Retina (tissue), 1 donor: ENCODE measurements at regions not wholly inside any gene's neighbourhood (a gene's known extent, or its start where the extent isn't known, plus 50 kb on each side); places are given as distances from the start of the nearest gene placed in this dataset.
"Not testable (repeated sequence)": the region's sequence is repeated elsewhere in the genome, so short reads cannot be mapped to it uniquely, and the experiment has no call there.

Experiments used
- DNase-seq: peaks from one replicate; pipeline ENCODE4 v3.0.0-alpha.2; 2016

DNA sequence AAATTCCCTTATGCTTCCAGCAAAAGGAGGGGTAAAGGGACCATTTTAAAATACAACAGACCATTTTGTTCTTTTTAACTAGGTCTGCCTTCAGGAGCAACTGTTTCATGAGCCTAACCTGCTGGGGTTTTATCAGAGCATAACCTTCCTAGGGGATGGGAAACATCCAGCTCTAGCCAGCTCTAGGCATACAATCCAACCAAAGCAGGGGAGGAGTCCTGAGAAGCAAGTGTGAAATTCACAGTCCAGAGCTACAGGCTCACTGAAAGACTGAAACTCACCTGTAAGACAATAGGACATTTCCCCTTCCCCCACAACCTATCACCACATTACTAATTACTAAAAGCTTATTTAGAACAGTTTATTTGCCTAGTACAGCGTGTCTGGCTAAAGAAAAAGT lies 1296.6 kb upstream of the DDX18 start:
- no peak for DNase-seq

DNA sequence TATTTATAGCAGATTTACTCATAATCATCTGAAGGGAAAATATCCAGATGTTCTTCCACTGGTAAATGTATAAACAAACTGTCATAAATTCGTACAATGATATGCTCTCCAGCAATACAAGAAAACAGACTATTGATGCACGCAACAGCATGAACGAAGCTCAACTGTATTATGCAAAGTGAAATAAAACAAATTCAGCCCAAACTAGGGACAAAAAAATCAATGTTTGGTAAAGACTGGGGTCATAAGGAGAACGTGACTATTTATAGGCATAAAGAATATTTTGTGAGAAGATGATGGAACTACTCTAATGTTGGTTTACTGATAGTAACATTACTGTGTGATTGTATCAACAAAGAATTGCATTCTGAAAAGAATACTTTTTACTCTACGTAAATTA lies 1276.7 kb upstream of the DDX18 start:
- no peak for DNase-seq

DNA sequence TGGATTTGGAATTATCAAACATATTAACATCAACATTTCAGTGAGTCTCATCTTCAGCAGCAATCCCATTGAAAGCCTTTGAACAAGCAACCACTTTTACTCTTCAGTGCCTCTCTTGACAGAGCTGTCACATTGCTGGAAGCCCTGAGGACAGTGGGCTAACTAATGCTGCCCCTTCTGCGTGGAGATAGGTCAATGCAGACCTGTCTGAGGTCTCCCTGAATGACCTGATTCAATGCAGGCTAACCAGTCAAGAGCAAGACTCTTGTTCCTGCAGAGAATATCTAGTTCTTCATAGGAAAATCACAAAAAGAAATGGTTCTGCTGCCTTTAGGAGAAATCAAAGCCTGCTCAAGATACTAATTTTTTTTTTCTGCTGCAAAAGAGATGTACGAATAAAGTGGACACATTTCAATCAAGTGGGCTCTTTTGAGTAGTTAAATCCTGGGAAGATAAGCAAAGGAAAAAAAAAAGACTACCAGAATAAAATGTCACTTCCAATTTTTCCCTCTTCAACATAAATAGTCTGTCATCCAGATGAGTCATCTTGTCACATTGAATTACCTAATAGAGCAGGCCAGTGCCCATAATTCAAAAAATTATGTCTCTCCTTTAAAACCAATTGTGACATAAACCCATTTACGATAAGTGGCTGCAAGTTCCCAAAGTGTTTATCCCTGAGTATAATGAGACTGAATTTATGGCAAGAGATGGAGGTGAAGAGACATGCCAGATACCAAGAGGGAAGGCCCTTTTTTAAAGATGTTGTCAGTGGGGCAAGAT lies 1269.0 kb upstream of the DDX18 start:
- peak; percentile 78 for DNase-seq

DNA sequence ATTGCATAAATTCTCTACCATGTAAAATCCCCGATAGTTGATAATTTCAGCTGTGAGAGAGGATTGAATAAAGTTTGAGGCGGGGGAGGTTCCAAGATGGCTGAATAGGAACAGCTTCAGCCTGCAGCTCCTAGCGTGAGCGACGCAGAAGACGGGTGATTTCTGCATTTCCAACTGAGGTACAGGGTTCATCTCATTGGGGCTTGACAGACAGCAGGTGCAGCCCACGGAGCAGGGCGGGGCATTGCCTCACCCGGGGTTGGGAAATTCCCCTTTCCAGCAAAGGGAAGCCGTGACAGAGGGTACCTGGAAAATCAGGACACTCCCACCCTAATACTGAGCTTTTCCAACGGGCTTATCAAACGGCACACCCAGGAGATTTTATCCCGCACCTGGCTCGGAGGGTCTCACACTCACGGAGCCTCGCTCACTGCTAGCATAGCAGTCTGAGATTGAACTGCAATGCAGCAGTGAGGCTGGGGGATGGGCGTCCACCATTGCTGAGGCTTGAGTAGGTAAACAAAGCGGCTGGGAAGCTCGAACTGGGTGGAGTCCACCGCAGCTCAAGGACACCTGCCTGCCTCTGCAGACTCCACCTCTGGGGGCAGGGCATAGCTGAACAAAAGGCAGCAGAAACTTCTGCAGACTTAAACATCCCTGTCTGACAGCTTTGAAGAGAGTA lies 1261.6 kb upstream of the DDX18 start:
- DNase-seq = not testable (repeated sequence)

DNA sequence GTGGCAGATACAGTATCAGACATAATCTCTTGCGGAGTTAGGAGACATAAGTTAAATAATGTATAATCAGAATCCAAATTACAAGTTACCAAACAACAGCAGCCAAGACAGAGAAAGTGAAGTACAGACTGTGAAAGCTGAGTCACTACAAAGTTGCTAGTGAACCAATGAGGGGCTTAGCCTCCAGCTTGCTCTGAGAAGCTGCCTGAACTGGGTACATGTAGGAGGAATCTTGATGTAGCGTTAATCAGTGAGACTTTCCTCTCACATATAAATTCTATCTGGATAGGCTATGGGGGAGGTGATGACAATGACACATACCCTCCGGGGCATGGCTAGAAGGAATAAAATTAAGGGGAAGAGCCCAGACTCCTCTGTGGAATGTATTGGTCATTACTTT lies 1234.3 kb upstream of the DDX18 start:
- no peak for DNase-seq

DNA sequence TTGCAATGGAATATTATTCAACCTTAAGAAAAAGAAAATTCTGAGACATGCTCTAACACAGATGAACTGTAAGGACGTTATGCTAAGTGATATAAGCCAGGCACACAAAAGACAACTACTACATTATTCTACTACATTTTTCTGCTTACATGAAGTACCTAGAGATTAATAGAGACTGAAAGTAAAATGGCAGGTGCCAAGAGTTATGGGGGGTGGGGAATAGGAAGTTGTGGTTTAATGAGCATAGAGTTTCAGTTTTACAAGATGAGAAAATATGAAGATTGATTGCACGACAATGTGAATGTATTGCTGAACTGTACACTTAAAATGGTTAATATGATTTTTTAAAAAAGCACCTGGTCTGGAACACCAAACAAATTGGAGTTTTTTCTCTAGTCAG lies 1231.6 kb upstream of the DDX18 start:
- DNase-seq = no peak

DNA sequence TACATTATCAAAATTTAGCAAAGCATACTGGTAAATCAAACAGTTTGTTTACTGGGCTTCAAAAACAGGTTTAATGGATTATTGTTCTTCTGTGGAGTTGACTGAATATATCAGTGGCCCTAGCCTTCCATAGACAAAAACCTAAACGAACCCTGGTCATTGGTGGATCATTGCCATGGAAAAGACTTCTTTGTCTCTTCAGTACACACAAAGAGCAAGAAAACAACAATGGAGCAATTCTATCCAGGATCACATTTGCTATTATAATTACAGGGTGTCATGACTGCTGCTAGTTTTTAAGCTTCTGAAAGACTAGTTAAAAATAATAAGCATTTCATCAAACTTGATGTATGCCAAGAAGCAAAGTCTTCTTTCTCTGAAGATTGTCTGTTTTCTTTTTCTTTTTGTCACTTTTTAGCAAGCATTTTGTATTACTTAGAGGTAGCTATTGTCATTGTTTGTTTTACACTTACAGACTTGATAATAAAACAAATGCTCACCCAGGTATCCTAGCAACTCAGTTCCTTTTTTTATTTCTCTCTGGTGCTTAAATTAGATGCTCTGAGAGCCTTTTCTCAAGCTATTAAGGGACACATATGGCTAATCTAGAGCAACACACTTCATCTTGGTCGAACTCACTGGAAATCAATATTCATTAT lies 1228.7 kb upstream of the DDX18 start:
- DNase-seq = no peak

DNA sequence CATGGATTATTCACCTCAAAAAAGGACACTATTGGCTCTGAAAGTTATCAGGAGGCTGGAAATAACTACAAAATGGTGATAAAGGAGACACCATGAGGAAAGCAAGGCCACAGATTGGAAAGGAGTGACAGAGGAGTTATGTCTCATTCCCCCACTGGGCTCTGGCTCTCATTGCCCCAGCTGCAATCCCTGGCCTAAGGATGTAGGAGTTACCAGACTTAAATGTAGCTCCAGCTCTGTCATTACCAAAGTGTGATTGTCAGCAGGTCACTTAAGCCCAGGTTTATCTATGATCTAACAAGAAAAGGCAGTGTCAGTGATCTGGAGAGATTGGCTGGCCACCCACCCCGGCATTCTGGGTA lies 1228.2 kb upstream of the DDX18 start:
- DNase-seq = no peak
